RWPE1 (cell line): ENCODE measurements at regions not wholly inside any gene's neighbourhood (a gene's known extent, or its start where the extent isn't known, plus 50 kb on each side); places are given as distances from the start of the nearest gene placed in this dataset.

Experiments
- CTCF ChIA-PET: fragments of 350-600 bp; sonication (Branson Sonifier 250); formaldehyde crosslinking; extraction: SDS; loops from one replicate; lab custom pipeline; 2021; lab: Yijun Ruan, JAX
- POLR2A ChIA-PET: fragments of 400-600 bp; formaldehyde crosslinking; extraction: SDS; loops from one replicate; lab custom pipeline; 2020; ENCODE audit warnings: antibody characterized with exemption; ENCODE audit not compliant: low non-redundant PET; lab: Yijun Ruan, JAX
- DNase-seq: peaks from one replicate; pipeline ENCODE4 v3.0.0; 2012; ENCODE audit warnings: low spot score
- H3K27ac ChIP-seq: fragments of 450-650 bp; 2 replicates; pipeline ENCODE4 v1.5.1; 2017
- TF ChIP-seq, protein P1 (sequence below): fragments of 450-650 bp; conservative IDR thresholded peaks from 2 replicates; pipeline ENCODE4 v1.5.1; 2017; ENCODE audit warnings: low read depth, mild to moderate bottlenecking

DNA sequence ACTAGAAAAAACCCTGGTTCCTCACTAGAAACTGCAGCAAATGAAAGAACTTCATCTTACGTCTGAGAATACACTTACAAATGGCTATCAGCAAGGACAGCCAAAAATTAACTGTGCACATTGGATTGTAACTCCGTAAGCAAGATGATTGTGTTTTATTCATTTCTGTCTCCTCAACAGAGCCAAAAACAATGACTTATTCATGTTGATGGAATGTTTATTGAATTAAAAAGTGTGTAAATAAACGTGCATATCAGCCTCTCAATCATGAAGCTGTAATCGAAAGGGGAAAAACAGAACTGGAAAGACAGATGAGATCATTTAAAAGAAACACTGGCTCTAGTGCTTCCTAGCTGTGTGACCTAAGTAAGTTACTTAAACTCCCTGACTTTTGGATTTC, 307.5 kb upstream of the ZC3H12C start:
- DNase-seq, result no peak
- ChIA-PET POLR2A (no interaction called here), CTCF (no interaction called here)
- TF ChIP-seq, protein P1, sequence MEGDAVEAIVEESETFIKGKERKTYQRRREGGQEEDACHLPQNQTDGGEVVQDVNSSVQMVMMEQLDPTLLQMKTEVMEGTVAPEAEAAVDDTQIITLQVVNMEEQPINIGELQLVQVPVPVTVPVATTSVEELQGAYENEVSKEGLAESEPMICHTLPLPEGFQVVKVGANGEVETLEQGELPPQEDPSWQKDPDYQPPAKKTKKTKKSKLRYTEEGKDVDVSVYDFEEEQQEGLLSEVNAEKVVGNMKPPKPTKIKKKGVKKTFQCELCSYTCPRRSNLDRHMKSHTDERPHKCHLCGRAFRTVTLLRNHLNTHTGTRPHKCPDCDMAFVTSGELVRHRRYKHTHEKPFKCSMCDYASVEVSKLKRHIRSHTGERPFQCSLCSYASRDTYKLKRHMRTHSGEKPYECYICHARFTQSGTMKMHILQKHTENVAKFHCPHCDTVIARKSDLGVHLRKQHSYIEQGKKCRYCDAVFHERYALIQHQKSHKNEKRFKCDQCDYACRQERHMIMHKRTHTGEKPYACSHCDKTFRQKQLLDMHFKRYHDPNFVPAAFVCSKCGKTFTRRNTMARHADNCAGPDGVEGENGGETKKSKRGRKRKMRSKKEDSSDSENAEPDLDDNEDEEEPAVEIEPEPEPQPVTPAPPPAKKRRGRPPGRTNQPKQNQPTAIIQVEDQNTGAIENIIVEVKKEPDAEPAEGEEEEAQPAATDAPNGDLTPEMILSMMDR, result no peak
- H3K27ac ChIP-seq, result no peak overlapping the region

DNA sequence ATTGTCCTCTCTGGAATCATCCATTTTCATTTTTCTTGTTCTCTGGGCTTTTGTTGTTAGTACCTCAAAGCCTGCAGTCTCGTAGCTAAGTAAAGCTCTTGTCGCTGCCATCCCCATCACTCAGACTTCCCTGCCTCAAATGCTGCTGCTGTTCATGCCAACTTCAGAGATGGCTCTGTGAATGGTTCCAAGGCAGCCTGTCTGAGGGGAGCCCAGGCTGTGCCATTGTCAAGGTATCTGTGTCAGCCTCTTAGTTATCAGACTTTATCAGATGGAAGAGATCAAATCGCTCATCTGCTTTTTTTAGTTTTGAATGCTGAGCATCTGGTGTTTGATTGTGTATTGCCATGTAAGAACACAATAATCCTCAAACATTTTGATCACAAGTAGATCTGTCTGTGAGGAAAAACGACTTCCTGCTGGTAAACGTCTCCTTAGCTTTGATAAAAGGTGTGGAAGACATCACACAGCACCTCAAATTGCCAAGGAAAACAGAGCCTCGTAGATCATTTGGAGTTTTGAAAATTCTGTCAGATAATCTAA, 304.2 kb upstream of the ZC3H12C start:
- H3K27ac ChIP-seq, result no peak overlapping the region
- no peak for DNase-seq
- ChIA-PET CTCF (no interaction called here), POLR2A (no interaction called here)
- TF ChIP-seq, protein P1, result no peak

DNA sequence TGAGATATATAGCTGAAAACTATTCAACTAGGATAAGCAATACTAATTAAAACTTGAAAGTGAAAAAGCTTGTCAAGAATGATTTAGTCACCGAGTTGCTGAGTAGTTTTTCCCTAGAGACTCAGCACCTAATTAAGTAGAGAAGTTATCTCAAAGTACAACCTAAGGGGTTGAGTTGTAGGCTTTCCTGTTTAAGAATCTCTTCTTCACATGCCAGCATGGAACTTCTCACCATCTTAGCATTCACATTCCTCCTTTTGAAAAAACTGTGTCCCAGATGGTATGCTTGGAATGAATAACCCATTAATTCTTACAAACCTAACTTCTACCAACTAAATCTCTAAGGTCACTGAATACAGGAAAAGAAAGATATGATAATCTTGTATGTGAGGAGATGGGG, 303.3 kb upstream of the ZC3H12C start:
- ChIA-PET POLR2A (no interaction called here), CTCF (no interaction called here)
- DNase-seq, result no peak
- TF ChIP-seq, protein P1, result no peak
- H3K27ac ChIP-seq, result no peak overlapping the region

DNA sequence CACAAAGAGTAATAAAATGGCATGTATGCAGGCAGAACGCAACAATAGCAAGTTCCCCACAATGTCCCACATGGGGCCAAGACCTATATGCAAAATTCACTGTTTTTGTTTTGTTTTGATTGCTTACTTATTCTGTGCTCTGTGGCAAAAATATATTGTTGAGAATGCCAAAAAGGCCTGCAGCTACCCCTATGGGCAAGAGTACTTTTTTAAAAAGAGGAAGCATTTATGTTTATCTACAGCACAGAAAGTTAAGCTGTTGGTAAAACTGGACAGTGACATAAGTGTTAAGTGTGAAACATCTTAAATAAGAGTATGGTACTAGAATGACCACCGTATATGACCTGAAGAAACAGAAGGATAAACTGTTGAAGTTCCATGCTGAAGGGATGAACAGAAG, 301.9 kb upstream of the ZC3H12C start:
- TF ChIP-seq, protein P1, result no peak
- ChIA-PET CTCF (interaction anchor here (0.7 kb wide), 1 partner anchor 370 kb away, joined by 4 read pairs; no protein-coding TSS in a partner anchor), POLR2A (no interaction called here)
- DNase-seq, result no peak
- no peak overlapping the region for H3K27ac ChIP-seq

DNA sequence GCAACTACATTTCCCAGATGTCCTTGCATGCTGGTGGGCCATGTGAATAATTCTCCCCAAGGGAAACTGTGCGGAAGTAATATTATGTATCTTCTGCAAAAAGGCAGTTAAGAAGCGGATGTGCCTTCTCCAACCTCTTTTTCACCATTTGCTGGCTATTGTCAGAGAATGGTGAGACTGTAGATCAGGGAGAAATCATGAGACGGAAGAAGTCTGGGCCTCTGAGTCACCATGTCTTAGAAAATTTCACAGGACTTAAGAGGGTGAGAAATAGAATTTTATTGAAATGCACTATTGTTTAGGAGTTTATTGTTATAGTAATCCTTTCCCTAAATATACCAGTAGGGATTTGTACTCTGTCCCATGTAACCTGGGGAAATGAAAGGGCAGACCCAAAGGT, 298.7 kb upstream of the ZC3H12C start:
- H3K27ac ChIP-seq, result no peak overlapping the region
- DNase-seq, result no peak
- POLR2A ChIA-PET, result no interaction called here
- CTCF ChIA-PET, result no interaction called here
- TF ChIP-seq, protein P1, result no peak

DNA sequence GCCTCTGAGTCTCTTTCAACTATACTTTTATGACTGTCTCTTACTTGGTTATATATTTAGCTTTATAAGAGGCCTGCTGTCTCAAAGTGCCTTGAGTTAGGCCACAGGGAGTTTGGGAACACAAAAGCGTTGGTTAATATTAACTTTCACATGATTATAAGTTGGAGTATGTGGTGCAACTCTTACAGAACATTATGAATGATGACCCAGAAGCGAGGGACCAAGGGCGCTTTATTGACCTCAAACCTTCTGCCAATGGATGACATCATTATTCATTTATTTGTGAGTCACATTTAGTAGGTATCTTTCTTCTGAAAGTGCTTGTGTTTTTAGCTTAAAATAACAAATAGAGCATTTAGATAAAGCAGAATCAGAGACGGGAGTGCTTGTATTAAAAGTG, 298.0 kb upstream of the ZC3H12C start:
- CTCF ChIA-PET, result interaction anchor here (0.6 kb wide), 1 partner anchor 21 kb away, joined by 3 read pairs; no protein-coding TSS in a partner anchor
- POLR2A ChIA-PET, result no interaction called here
- no peak for DNase-seq
- TF ChIP-seq, protein P1, result no peak
- H3K27ac ChIP-seq, result no peak overlapping the region

DNA sequence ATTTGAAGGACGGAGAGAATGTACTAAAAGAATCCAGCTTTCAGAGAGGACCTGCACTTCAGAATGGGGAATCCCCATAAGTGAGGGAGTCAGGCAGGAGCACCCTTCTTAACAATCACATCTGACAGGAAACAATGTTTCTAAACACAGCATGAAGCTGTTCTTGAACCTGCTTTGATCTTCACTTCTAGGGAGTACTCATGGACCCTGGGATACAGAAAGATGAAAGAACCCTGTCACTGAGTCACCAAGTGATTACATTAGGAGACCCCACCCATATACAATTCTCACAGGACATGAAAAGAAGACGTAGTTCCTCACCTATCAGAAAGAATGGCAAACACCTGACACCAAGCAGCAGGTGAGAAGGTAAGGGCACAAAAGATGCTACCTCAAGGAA, 296.9 kb upstream of the ZC3H12C start:
- TF ChIP-seq, protein P1, result no peak
- CTCF ChIA-PET, result no interaction called here

More for the DNA sequence above, 296.9 kb upstream of the ZC3H12C start:
- no peak overlapping the region for H3K27ac ChIP-seq
- no peak for DNase-seq
- POLR2A ChIA-PET, result no interaction called here
